ENCODE measurements at regions not wholly inside any gene's neighbourhood (a gene's known extent, or its start where the extent isn't known, plus 50 kb on each side); places are given as distances from the start of the nearest gene placed in this dataset.
"Not testable (repeated sequence)": the region's sequence is repeated elsewhere in the genome, so short reads cannot be mapped to it uniquely, and the experiment has no call there.

- no peak for DNase-seq (ENCODE audit: low read depth)
These were observed 179.7 kb upstream of the MALRD1 start for GRCh38 chr10:18868919-18869318.

GRCh38 chr10:18875477-18875876 is 173.1 kb upstream of the MALRD1 start:
- no peak for DNase-seq (ENCODE audit: low read depth)

- DNase-seq (ENCODE audit: low read depth) = no peak
These were observed 169.3 kb upstream of the MALRD1 start for GRCh38 chr10:18879284-18879683.

GRCh38 chr10:18880530-18880929 is 168.1 kb upstream of the MALRD1 start:
- no peak for DNase-seq (ENCODE audit: low read depth)

- no peak for DNase-seq (ENCODE audit: low read depth)
These were observed 162.5 kb upstream of the MALRD1 start for GRCh38 chr10:18886102-18886501.

GRCh38 chr10:18906636-18907035 is 142.0 kb upstream of the MALRD1 start:
- DNase-seq (ENCODE audit: low read depth) = no peak

GRCh38 chr10:18917431-18917830 is 131.2 kb upstream of the MALRD1 start:
- not testable (repeated sequence) for DNase-seq (ENCODE audit: low read depth)

GRCh38 chr10:18918532-18918931 is 130.1 kb upstream of the MALRD1 start:
- peak; percentile 2 for DNase-seq (ENCODE audit: low read depth)

GRCh38 chr10:18949391-18949790 is 99.2 kb upstream of the MALRD1 start:
- no peak for DNase-seq (ENCODE audit: low read depth)

GRCh38 chr10:18951072-18951823 is 97.4 kb upstream of the MALRD1 start:
- DNase-seq (ENCODE audit: low read depth) = not testable (repeated sequence)

GRCh38 chr10:18955061-18955460 is 93.5 kb upstream of the MALRD1 start:
- DNase-seq (ENCODE audit: low read depth) = no peak

- DNase-seq (ENCODE audit: low read depth) = no peak
These were observed 89.2 kb upstream of the MALRD1 start for GRCh38 chr10:18959369-18959768.

GRCh38 chr10:18960466-18961079 is 88.0 kb upstream of the MALRD1 start:
- no peak for DNase-seq (ENCODE audit: low read depth)

- DNase-seq (ENCODE audit: low read depth) = no peak
These were observed 80.4 kb upstream of the MALRD1 start for GRCh38 chr10:18968159-18968558.

- no peak for DNase-seq (ENCODE audit: low read depth)
These were observed 71.8 kb upstream of the MALRD1 start for GRCh38 chr10:18976696-18977251.

- no peak for DNase-seq (ENCODE audit: low read depth)
These were observed 68.4 kb upstream of the MALRD1 start for GRCh38 chr10:18980089-18980629.

GRCh38 chr10:18984531-18984930 is 64.1 kb upstream of the MALRD1 start:
- no peak for DNase-seq (ENCODE audit: low read depth)

- no peak for DNase-seq (ENCODE audit: low read depth)
These were observed 60.3 kb upstream of the MALRD1 start for GRCh38 chr10:18988338-18988737.
